Bone marrow (tissue), 2 donors: ENCODE measurements at regions not wholly inside any gene's neighbourhood (a gene's known extent, or its start where the extent isn't known, plus 50 kb on each side); places are given as distances from the start of the nearest gene placed in this dataset.
"Not testable (repeated sequence)": the region's sequence is repeated elsewhere in the genome, so short reads cannot be mapped to it uniquely, and the experiment has no call there.

Experiments
- DNase-seq, 2 donors: peaks; one replicate each; lab custom pipeline; 2025; lab: John Stamatoyannopoulos, UW

DNA sequence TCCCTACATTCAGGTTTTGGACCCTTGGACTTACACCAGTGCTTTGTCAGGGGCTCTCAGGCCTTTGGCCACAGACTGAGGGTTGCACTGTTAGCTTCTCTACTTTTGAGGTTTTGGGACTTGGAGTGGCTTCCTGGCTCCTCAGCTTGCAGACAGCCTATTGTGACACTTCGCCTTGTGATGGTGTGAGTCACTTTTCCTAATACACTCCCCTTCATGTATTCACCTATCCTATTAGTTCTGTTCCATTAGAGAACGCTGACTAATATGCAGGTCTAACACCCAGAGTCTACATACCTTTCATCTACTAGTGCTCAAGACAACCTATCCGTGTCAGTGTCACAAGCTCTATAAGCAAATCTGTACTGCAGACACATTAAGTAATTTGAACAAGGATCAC, 605.3 kb downstream of the KCNT2 start:
- DNase-seq, result no peak

- not testable (repeated sequence) for DNase-seq
Observed at GRCh38 chr1:196002296-196002695, 605.9 kb downstream of the KCNT2 start.

DNA sequence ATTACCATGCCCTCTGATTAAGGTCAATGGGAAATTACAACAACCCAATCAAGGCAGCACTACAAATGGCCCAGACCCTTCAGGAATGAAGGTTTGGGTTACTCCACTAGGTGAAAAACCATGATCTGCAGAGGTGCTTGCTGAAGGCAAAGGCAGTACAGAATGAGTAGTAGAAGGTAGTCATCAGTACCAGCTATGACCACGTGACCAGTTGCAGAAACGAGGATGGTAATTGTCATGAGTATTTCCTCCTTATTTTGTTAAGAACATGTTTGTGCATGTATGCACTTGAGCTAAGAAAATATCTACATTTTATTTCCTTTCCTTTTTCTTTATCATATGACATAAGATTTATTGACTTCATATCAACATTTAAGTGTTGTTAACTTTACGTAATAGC, 607.1 kb downstream of the KCNT2 start:
- no peak for DNase-seq

- no peak for DNase-seq
Observed at GRCh38 chr1:195999022-195999421, 609.2 kb downstream of the KCNT2 start.

GRCh38 chr1:195981448-195982139, 626.6 kb downstream of the KCNT2 start:
- no peak for DNase-seq

GRCh38 chr1:195979646-195980045, 628.6 kb downstream of the KCNT2 start:
- peak in 1 of 2 donors; percentile 8 for DNase-seq

- no peak for DNase-seq
Observed at GRCh38 chr1:195973311-195973904, 634.8 kb downstream of the KCNT2 start.

- DNase-seq, result no peak
Observed at GRCh38 chr1:195971589-195971988, 636.7 kb downstream of the KCNT2 start.

DNA sequence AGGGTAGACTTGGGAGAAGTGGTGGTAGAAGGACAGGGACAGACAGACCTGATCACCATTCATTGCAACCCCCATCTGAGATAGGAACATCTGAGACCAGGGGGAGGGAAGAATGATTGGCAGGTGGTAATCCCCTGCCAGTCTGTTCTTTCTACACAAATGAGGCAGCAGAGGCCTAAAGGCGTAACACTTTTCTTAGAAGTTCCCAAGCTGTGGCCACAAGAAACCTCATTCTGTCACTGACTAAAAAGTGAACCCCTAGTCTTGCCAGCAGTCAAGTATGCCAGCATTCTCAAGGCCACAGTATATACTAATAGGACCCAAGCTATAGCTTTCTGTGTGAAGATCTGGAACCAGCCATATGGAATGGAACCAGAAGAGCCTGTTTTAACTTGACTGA, 638.0 kb downstream of the KCNT2 start:
- no peak for DNase-seq

DNA sequence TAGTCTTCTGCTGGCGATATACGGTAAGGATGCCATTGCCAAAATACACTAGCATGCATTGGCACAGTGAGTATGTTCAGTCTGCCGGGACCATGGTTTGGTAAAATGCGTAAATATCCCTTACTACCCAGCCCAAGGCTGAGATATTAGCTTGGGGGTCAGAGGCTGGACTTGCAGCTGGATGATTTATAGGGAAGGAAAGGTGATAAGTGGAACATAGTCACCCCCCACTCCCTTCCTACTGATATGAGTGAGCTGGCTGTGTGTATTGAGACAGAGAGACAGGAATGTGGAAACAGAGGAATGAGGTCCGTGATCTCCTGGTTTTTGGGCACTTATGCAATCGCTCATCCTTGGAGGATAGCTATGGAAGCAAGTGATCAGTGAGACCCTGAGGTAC, 642.8 kb downstream of the KCNT2 start:
- no peak for DNase-seq

- no peak for DNase-seq
Observed at GRCh38 chr1:195965036-195965435, 643.2 kb downstream of the KCNT2 start.

GRCh38 chr1:195964516-195964915, 643.7 kb downstream of the KCNT2 start:
- DNase-seq, result no peak

DNA sequence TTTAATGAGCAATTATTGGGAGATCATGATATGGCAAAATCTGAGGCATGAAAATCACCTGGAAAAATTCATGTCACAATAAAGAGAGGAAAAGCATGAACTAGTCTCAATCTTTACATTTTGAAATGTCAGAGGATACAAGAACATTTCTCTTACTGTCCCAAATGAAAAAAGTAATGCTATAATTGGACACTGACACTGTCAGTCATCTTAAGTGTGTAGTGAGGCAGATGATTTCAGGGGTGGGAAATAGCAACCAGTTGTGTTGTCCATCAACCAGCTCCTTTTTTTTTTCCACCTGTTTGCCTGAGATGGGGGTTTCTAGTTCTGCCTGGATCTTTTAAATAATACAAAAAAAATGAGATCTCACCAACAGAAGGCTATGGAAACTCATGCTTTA, 646.2 kb downstream of the KCNT2 start:
- no peak for DNase-seq

- DNase-seq, result no peak
Observed at GRCh38 chr1:195960580-195960979, 647.7 kb downstream of the KCNT2 start.

GRCh38 chr1:195958131-195958530, 650.1 kb downstream of the KCNT2 start:
- no peak for DNase-seq

DNA sequence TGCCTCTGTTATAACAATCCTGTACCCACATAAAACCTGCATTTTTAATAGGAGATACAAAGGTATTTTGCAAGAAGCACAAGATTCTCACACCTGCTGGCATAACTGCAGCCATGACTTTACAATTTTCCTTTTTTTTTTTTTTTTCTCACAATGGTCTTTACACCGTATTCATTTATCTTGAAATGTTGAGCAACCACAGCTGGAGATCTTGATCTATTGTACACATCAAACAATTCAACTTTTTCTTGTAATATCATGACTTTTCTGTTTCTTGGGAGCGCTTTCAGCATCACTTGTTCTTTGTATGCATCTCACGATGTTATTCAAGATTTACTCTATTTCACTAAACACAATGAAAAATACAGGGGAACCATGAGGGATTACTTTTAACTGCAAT, 651.4 kb downstream of the KCNT2 start:
- no peak for DNase-seq

DNA sequence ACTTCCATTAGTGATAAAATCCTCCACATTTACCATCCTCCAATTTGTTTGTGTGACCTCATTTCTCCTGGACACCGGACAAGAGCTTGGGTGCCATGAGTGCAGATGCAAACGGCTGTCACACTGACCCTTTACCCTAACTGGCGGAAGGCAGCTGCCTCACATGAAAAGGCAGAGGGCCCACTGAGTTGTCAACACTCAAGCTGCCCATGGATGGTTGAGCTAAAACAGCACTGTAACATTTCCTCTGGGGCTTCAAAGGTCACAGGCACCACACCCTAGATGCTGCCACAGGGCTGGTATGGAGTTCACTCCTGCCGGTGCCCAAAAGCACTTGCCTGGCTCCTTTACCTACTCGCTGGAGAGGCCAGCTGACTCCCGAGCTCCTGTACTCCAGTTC, 653.4 kb downstream of the KCNT2 start:
- no peak for DNase-seq

GRCh38 chr1:195951313-195951712, 656.9 kb downstream of the KCNT2 start:
- DNase-seq, result no peak

DNA sequence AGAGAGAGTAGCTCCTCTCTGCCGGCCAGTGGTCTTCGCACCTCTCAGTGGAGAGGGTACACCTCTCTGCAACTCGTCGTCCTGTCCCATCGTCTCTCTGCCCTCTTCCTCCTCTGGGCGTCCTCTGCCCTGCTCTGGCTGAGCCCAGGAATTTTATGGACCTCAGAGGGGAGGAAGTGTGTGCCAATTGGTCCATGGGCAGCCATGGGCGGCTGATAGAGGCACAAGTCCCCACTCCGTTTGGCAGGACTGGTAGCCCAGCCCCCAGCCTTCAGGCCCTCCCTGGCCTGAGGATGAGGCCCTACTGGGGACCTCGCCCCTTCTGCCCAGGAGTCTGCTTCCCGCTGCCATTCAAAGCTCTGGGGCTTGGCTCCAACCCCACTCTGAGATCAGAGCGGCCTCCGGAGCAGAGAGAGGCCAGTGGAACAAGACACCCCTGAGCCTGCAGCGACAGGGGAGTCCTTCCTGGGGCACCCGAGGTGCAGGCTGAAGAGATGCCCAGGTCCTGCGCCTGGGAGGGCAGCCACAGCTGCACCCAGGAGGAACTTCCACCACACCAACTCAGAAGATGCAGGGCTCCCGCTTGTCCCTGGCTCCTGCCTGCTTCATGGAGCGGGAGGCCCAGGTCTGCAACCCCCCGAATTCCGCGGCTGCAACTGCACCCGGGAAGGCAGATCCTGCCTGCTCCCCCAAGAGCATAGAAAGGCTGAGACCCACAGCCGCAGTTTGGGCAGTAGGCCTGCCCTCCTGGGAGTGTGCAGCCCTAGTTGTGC, 659.9 kb downstream of the KCNT2 start:
- DNase-seq, result no peak

DNA sequence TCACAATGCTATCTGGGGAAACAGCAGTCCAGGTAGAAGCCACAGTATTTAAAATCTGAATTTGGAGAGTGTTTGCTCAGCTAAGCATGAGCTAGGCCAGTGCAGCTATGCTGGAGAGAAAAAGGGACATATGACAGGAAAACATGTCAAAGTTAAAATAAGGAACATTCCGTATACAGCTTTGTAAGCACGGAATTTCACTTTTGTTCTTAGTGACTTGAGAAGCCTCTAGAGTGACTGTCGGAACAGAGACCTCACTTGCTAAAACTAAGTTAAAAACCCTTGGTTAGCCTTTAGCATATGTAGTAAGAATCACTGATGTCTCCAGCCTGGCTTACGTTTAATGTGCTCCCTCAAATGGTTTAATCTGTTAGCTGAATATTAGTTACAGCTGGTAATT, 661.7 kb downstream of the KCNT2 start:
- DNase-seq, result no peak

DNA sequence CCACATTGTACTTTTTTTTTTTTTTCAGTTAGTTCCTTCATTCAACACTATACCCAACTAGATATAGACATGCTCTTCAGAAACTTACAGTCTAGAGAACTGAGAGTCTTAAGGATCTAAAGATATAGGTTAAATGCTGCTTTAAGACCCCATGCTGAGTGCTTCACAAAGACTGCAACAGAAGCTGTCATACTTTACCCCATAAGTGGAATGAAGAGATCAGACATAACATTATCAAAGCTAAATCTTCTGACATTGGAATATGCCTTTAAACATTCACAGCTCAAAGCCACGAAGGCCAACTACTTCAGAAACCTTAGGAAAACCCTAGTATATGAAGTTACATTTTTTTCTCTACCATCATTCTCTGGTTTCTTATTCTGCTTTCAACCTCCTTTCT, 666.4 kb downstream of the KCNT2 start:
- DNase-seq, result no peak

DNA sequence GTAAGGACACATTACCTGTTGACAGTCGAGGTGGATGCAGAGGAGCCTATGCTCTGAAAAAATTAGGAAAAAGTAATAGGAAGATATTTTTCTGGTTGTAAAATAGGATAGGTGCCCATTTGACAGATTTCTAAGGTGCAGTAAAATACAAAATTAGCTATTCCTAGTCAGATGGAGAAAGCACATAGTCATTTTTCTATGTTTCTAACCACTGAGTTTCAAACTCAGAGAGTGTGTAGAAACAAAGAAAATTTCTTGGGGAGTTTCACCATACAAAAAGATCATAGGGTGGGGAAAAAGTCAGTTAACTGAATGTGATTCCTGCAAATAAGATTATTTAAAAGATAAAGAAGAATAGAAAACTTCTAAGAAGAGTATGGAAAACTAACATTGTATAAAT, 666.9 kb downstream of the KCNT2 start:
- no peak for DNase-seq

DNA sequence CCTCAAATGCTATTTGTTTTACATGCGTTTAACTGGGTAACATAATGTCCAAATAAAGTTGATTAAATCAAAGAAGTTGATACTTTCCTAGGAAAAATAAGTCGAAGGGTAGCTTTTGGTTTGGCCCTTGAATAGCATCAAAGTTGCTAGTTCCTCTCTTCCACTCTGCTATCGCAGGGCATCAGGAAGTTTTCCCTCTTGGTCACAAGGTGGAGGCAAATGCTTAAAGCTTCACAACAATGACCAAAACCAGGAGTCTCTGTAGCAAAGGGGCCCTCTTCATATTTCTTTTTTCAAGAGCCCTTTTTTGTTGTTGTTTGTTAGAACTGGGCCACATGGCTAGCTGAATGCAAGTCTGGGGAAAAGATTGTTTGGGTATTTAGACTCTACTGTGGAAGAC, 668.4 kb downstream of the KCNT2 start:
- DNase-seq, result no peak
